ENCODE measurements at regions not wholly inside any gene's neighbourhood (a gene's known extent, or its start where the extent isn't known, plus 50 kb on each side); places are given as distances from the start of the nearest gene placed in this dataset.
"Not testable (repeated sequence)": the region's sequence is repeated elsewhere in the genome, so short reads cannot be mapped to it uniquely, and the experiment has no call there.

- Histone ChIP-seq H3K4me2 (replicated peaks; ENCODE audit: extremely low read depth, low read length, poor library complexity, severe bottlenecking) (no peak overlapping the region), H3K79me2 (ENCODE audit: insufficient read depth, low read length) (no peaks in the 10 kb centered on the region), H3K36me3 (replicated peaks in 1 of 2; ENCODE audit: control insufficient read depth in 1 of 2, insufficient read depth in 2 of 2, low read length in 2 of 2) (no peaks in the 10 kb centered on the region), H3K4me1 (ENCODE audit: control insufficient read depth in 1 of 2, insufficient read depth in 2 of 2, low read length in 2 of 2) (no peaks in the 10 kb centered on the region), H4K20me1 (ENCODE audit: insufficient read depth, low read length) (no peaks in the 10 kb centered on the region), H2AFZ (ENCODE audit: insufficient read depth, low read depth, low read length, poor library complexity, severe bottlenecking) (no peak overlapping the region), H3K27me3 (ENCODE audit: control insufficient read depth in 2 of 2, insufficient read depth in 2 of 2, low read length in 2 of 2) (no peaks in the 10 kb centered on the region), H3K4me3 (replicated peaks in 1 of 3; ENCODE audit: low read depth in 2 of 3, low read length in 3 of 3) (no peak overlapping the region), H3K9ac (ENCODE audit: insufficient read depth, low read length, poor library complexity, severe bottlenecking) (no peak overlapping the region), H3K9me3 (replicated peaks in 1 of 2; ENCODE audit: control insufficient read depth in 1 of 2, insufficient read depth in 1 of 2, low read length in 2 of 2) (peaks cover 14 to 24% of the 10 kb centered on the region in 2 donors), H3K27ac (ENCODE audit: low read depth in 1 of 2, low read length in 2 of 2) (no peak overlapping the region)
- Mint-ChIP-seq H3K4me1 (no peaks in the 10 kb centered on the region), H3K4me3 (no peak overlapping the region), H3K27ac (no peak overlapping the region), H3K9me3 (peaks cover 6 to 33% (median 19%) of the 10 kb centered on the region in 7 donors), H3K27me3 (ENCODE audit: low read depth in 3 of 3) (no peaks in the 10 kb centered on the region), H3K36me3 (no peaks in the 10 kb centered on the region)
- intact Hi-C loops (cut with micrococcal nuclease), result no loop called here
- DNase-seq, result no peak
- no peak for TF ChIP-seq CTCF (IDR thresholded peaks at IDR 0.05)
Measured at GRCh38 chr6:82467338-82467737, 103.7 kb downstream of the TPBG start.

GRCh38 chr6:82470123-82470522 is 106.5 kb downstream of the TPBG start:
- H4K20me1 ChIP-seq (ENCODE audit: insufficient read depth, low read length); H3K79me2 ChIP-seq (ENCODE audit: insufficient read depth, low read length); H3K4me3 ChIP-seq (replicated peaks in 1 of 3; ENCODE audit: low read depth in 2 of 3, low read length in 3 of 3); H3K27me3 ChIP-seq (ENCODE audit: control insufficient read depth in 2 of 2, insufficient read depth in 2 of 2, low read length in 2 of 2); H3K36me3 ChIP-seq (replicated peaks in 1 of 2; ENCODE audit: control insufficient read depth in 1 of 2, insufficient read depth in 2 of 2, low read length in 2 of 2); H3K27me3 Mint-ChIP-seq (ENCODE audit: low read depth in 3 of 3); H3K4me2 ChIP-seq (replicated peaks; ENCODE audit: extremely low read depth, low read length, poor library complexity, severe bottlenecking); H3K4me1 ChIP-seq (ENCODE audit: control insufficient read depth in 1 of 2, insufficient read depth in 2 of 2, low read length in 2 of 2); intact Hi-C loops (cut with micrococcal nuclease); H3K9ac ChIP-seq (ENCODE audit: insufficient read depth, low read length, poor library complexity, severe bottlenecking); H3K27ac Mint-ChIP-seq; H3K36me3 Mint-ChIP-seq; H3K27ac ChIP-seq (ENCODE audit: low read depth in 1 of 2, low read length in 2 of 2); H3K4me3 Mint-ChIP-seq; DNase-seq; H2AFZ ChIP-seq (ENCODE audit: insufficient read depth, low read depth, low read length, poor library complexity, severe bottlenecking); H3K4me1 Mint-ChIP-seq: not testable (repeated sequence)
- peaks cover 10 to 32% (median 21%) of the 10 kb centered on the region in 7 donors for H3K9me3 Mint-ChIP-seq
- 100% methylated on average over 7 of the region's 8 CpGs for WGBS (ENCODE audit: insufficient coverage)
- H3K9me3 ChIP-seq (replicated peaks in 1 of 2; ENCODE audit: control insufficient read depth in 1 of 2, insufficient read depth in 1 of 2, low read length in 2 of 2), result peaks cover 13 to 24% of the 10 kb centered on the region in 2 donors

- H3K36me3 ChIP-seq (replicated peaks in 1 of 2; ENCODE audit: control insufficient read depth in 1 of 2, insufficient read depth in 2 of 2, low read length in 2 of 2); H2AFZ ChIP-seq (ENCODE audit: insufficient read depth, low read depth, low read length, poor library complexity, severe bottlenecking); H3K27ac Mint-ChIP-seq; H3K9me3 ChIP-seq (replicated peaks in 1 of 2; ENCODE audit: control insufficient read depth in 1 of 2, insufficient read depth in 1 of 2, low read length in 2 of 2); H3K4me1 ChIP-seq (ENCODE audit: control insufficient read depth in 1 of 2, insufficient read depth in 2 of 2, low read length in 2 of 2); H3K4me3 ChIP-seq (replicated peaks in 1 of 3; ENCODE audit: low read depth in 2 of 3, low read length in 3 of 3); H3K27ac ChIP-seq (ENCODE audit: low read depth in 1 of 2, low read length in 2 of 2); intact Hi-C loops (cut with micrococcal nuclease); H3K79me2 ChIP-seq (ENCODE audit: insufficient read depth, low read length); H3K27me3 Mint-ChIP-seq (ENCODE audit: low read depth in 3 of 3); H3K36me3 Mint-ChIP-seq; DNase-seq; H3K9ac ChIP-seq (ENCODE audit: insufficient read depth, low read length, poor library complexity, severe bottlenecking); H3K4me3 Mint-ChIP-seq; H3K27me3 ChIP-seq (ENCODE audit: control insufficient read depth in 2 of 2, insufficient read depth in 2 of 2, low read length in 2 of 2); H4K20me1 ChIP-seq (ENCODE audit: insufficient read depth, low read length); H3K4me2 ChIP-seq (replicated peaks; ENCODE audit: extremely low read depth, low read length, poor library complexity, severe bottlenecking); H3K4me1 Mint-ChIP-seq: not testable (repeated sequence)
- peaks cover 8 to 17% (median 10%) of the 10 kb centered on the region in 7 donors for H3K9me3 Mint-ChIP-seq
- no CpG with 5 or more reads among the region's 5 CpGs for WGBS (ENCODE audit: insufficient coverage)
Measured at GRCh38 chr6:82475106-82475505, 111.5 kb downstream of the TPBG start.
